Upper lobe of right lung (tissue), 1 donor: ENCODE measurements at regions not wholly inside any gene's neighbourhood (a gene's known extent, or its start where the extent isn't known, plus 50 kb on each side); places are given as distances from the start of the nearest gene placed in this dataset.
A peak's percentile ranks its signal among the peaks of the same experiment; 100 is the strongest.

Experiments
- ATAC-seq: fragments of 200-7000 bp; cut with Tn5 transposase; one replicate; pipeline ENCODE4 v1.9.1; 2020; ENCODE audit warnings: mild to moderate bottlenecking, moderate library complexity
- DNase-seq: peaks from one replicate; pipeline ENCODE4 v3.0.0-alpha.2; 2020
- H3K27ac ChIP-seq: fragments of 200-600 bp; one replicate; pipeline ENCODE4 v1.8.0; 2022
- H3K27me3 ChIP-seq: fragments of 200-600 bp; one replicate; pipeline ENCODE4 v1.8.0; 2022; ENCODE audit warnings: mild to moderate bottlenecking
- H3K36me3 ChIP-seq: fragments of 200-600 bp; one replicate; pipeline ENCODE4 v1.8.0; 2022
- H3K4me1 ChIP-seq: fragments of 200-600 bp; one replicate; pipeline ENCODE4 v1.8.0; 2022
- H3K4me3 ChIP-seq: fragments of 200-600 bp; one replicate; pipeline ENCODE4 v1.8.0; 2022; ENCODE audit warnings: mild to moderate bottlenecking
- H3K9me3 ChIP-seq: fragments of 200-600 bp; one replicate; pipeline ENCODE4 v1.8.0; 2022
- intact Hi-C: fragments of 100-400 bp; cut with DNase I; formaldehyde crosslinking; loops from one replicate; pipeline ENCODE4 v1.11.0; 2022
- TF ChIP-seq, protein P1 (sequence below): fragments of 200-600 bp; IDR thresholded peaks from one replicate; pipeline ENCODE4 v1.8.0; 2022; ENCODE audit warnings: antibody characterized with exemption
- donor health status: DM: no; HTN: yes; CAD: no; lungs with severe emphysema.

GRCh38 chr5:58088941-58089340 lies 370.9 kb downstream of the PLK2 start:
- TF ChIP-seq, protein P1, sequence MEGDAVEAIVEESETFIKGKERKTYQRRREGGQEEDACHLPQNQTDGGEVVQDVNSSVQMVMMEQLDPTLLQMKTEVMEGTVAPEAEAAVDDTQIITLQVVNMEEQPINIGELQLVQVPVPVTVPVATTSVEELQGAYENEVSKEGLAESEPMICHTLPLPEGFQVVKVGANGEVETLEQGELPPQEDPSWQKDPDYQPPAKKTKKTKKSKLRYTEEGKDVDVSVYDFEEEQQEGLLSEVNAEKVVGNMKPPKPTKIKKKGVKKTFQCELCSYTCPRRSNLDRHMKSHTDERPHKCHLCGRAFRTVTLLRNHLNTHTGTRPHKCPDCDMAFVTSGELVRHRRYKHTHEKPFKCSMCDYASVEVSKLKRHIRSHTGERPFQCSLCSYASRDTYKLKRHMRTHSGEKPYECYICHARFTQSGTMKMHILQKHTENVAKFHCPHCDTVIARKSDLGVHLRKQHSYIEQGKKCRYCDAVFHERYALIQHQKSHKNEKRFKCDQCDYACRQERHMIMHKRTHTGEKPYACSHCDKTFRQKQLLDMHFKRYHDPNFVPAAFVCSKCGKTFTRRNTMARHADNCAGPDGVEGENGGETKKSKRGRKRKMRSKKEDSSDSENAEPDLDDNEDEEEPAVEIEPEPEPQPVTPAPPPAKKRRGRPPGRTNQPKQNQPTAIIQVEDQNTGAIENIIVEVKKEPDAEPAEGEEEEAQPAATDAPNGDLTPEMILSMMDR = no peak
- no peaks in the 10 kb centered on the region for H3K4me1 ChIP-seq
- H3K27ac ChIP-seq = no peak overlapping the region
- DNase-seq (no peak), ATAC-seq (peak; percentile 39)
- H3K36me3 ChIP-seq = no peaks in the 10 kb centered on the region
- H3K9me3 ChIP-seq = no peaks in the 10 kb centered on the region
- H3K4me3 ChIP-seq = no peak overlapping the region
- intact Hi-C loops = no loop called here
- no peaks in the 10 kb centered on the region for H3K27me3 ChIP-seq

GRCh38 chr5:58087905-58088304 lies 372.0 kb downstream of the PLK2 start:
- TF ChIP-seq, protein P1 = no peak
- no peak for DNase-seq

DNA sequence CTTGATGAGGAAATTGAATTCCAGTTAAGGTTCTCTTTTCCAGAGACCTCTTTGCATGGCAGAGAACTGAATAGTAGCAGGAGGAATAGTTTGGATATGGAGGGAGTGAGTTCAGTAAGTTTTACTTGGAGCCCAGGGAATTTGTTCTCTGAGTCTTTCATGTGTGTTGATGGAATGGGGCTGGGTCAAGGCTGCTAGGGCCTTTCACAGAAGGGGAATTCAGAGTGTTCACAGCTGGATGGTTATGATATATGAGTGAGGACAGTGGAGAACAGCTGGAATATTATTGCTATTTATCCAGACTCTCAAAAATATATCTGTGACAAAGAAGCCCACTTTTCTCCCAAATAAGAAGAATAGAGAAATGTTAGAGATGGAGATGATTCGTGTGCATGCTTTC lies 372.8 kb downstream of the PLK2 start:
- no peak overlapping the region for H3K27ac ChIP-seq
- TF ChIP-seq, protein P1 = no peak
- no peaks in the 10 kb centered on the region for H3K36me3 ChIP-seq
- ATAC-seq = no peak
- intact Hi-C loops = no loop called here
- DNase-seq = no peak
- no peaks in the 10 kb centered on the region for H3K9me3 ChIP-seq
- no peaks in the 10 kb centered on the region for H3K4me1 ChIP-seq
- no peaks in the 10 kb centered on the region for H3K27me3 ChIP-seq
- no peak overlapping the region for H3K4me3 ChIP-seq

More at GRCh38 chr5:58087905-58088304, 372.0 kb downstream of the PLK2 start:
- H3K4me3 ChIP-seq = no peak overlapping the region
- ATAC-seq = no peak
- no peaks in the 10 kb centered on the region for H3K4me1 ChIP-seq
- H3K9me3 ChIP-seq = no peaks in the 10 kb centered on the region
- H3K27me3 ChIP-seq = no peaks in the 10 kb centered on the region
- H3K27ac ChIP-seq = no peak overlapping the region
- H3K36me3 ChIP-seq = no peaks in the 10 kb centered on the region
- intact Hi-C loops = no loop called here

DNA sequence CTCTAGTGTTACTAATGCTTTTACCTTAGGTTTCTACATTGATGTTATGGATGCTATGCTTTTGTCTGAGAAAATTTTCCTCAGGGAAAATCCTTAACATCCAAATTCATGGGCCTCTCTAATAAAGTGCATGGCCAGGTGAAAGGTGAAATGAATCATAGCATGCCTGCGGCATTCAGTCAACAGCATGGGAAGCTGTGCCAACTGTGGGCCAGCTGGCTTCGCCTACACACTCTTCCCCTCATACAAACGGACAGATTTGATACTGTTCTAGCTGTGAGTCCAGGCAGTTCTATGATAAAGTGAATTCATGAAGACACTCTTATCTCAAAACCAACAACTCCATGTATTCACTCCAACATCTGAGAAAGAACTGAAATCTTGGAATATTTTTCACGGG lies 374.1 kb downstream of the PLK2 start:
- ATAC-seq (no peak), DNase-seq (no peak)
- TF ChIP-seq, protein P1 = no peak
- no peaks in the 10 kb centered on the region for H3K36me3 ChIP-seq
- intact Hi-C loops = no loop called here
- no peaks in the 10 kb centered on the region for H3K4me1 ChIP-seq
- no peak overlapping the region for H3K27ac ChIP-seq
- H3K27me3 ChIP-seq = no peaks in the 10 kb centered on the region
- H3K9me3 ChIP-seq = no peaks in the 10 kb centered on the region
- H3K4me3 ChIP-seq = no peak overlapping the region

GRCh38 chr5:58081435-58081834 lies 378.5 kb downstream of the PLK2 start:
- Histone ChIP-seq H3K4me3 (no peak overlapping the region), H3K36me3 (no peaks in the 10 kb centered on the region), H3K9me3 (no peaks in the 10 kb centered on the region), H3K4me1 (no peaks in the 10 kb centered on the region), H3K27ac (no peak overlapping the region), H3K27me3 (no peaks in the 10 kb centered on the region)
- ATAC-seq (no peak), DNase-seq (no peak)
- intact Hi-C loops = no loop called here
- TF ChIP-seq, protein P1 = no peak

DNA sequence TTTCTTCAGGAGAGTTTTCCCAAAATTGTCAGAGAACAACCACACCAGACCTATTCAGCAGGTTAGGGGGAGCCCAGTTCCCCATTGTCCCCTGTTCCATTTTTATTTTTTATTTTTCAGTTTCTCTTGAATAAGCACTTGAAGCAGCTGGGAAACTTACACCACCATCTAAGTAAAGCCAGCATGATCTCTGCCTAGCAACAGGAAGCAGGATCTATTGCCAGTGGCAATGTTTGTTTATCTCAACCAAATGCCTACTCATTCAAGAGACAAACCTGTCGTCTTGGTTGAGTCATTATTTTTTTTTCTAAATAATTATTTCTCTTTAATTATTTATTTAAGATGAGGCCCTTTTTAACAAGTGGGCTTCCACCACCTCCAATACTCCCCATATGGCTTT lies 379.3 kb downstream of the PLK2 start:
- Histone ChIP-seq H3K27me3 (no peaks in the 10 kb centered on the region), H3K4me1 (no peaks in the 10 kb centered on the region), H3K36me3 (no peaks in the 10 kb centered on the region), H3K9me3 (no peaks in the 10 kb centered on the region), H3K4me3 (no peak overlapping the region), H3K27ac (no peak overlapping the region)
- TF ChIP-seq, protein P1 = no peak
- ATAC-seq (no peak), DNase-seq (no peak)
- intact Hi-C loops = no loop called here
